Nephron (organoid): ENCODE measurements at regions not wholly inside any gene's neighbourhood (a gene's known extent, or its start where the extent isn't known, plus 50 kb on each side); places are given as distances from the start of the nearest gene placed in this dataset.
A peak's percentile ranks its signal among the peaks of the same experiment; 100 is the strongest.
"Not testable (repeated sequence)": the region's sequence is repeated elsewhere in the genome, so short reads cannot be mapped to it uniquely, and the experiment has no call there.

Source experiments
- H3K27ac Mint-ChIP-seq, 3 experiments: 2 replicates each; pipeline ENCODE4 v1.8.0; 2020; ENCODE audit warnings: mixed read lengths in 3 of 3, mild to moderate bottlenecking in 2 of 3, moderate library complexity in 1 of 3
- H3K27me3 Mint-ChIP-seq: 2 replicates; pipeline ENCODE4 v1.8.0; 2021; ENCODE audit warnings: low read depth, mild to moderate bottlenecking, moderate library complexity, mixed read lengths
- H3K36me3 Mint-ChIP-seq: 2 replicates; pipeline ENCODE4 v1.8.0; 2020; ENCODE audit warnings: low read depth, mixed read lengths
- H3K4me1 Mint-ChIP-seq: 2 replicates; pipeline ENCODE4 v1.8.0; 2020; ENCODE audit warnings: mixed read lengths
- H3K4me3 Mint-ChIP-seq, 3 experiments: 2 replicates each; pipeline ENCODE4 v1.8.0; 2020; ENCODE audit warnings: mild to moderate bottlenecking in 3 of 3, mixed read lengths in 3 of 3, moderate library complexity in 2 of 3
- H3K9me3 Mint-ChIP-seq: 2 replicates; pipeline ENCODE4 v1.8.0; 2020; ENCODE audit warnings: mixed read lengths
- TF ChIP-seq, protein P1 (sequence below), 3 experiments: fragments of 200-600 bp; sonication (generic); IDR thresholded peaks; one replicate each; pipeline ENCODE4 v1.5.0; 2021; ENCODE audit warnings: antibody characterized with exemption in 3 of 3; ENCODE audit not compliant: unreplicated experiment in 3 of 3

- Mint-ChIP-seq H3K27me3 (no peaks in the 10 kb centered on the region), H3K27ac (no peak overlapping the region), H3K4me3 (no peak overlapping the region), H3K9me3 (peaks cover 10% of the 10 kb centered on the region), H3K36me3 (no peaks in the 10 kb centered on the region), H3K4me1 (no peaks in the 10 kb centered on the region)
- TF ChIP-seq, protein P1, sequence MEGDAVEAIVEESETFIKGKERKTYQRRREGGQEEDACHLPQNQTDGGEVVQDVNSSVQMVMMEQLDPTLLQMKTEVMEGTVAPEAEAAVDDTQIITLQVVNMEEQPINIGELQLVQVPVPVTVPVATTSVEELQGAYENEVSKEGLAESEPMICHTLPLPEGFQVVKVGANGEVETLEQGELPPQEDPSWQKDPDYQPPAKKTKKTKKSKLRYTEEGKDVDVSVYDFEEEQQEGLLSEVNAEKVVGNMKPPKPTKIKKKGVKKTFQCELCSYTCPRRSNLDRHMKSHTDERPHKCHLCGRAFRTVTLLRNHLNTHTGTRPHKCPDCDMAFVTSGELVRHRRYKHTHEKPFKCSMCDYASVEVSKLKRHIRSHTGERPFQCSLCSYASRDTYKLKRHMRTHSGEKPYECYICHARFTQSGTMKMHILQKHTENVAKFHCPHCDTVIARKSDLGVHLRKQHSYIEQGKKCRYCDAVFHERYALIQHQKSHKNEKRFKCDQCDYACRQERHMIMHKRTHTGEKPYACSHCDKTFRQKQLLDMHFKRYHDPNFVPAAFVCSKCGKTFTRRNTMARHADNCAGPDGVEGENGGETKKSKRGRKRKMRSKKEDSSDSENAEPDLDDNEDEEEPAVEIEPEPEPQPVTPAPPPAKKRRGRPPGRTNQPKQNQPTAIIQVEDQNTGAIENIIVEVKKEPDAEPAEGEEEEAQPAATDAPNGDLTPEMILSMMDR (IDR thresholded peaks at IDR 0.05; ENCODE audit: unreplicated experiment in 3 of 3), result no peak
Measured at GRCh38 chr21:17114045-17114444, 398.8 kb upstream of the CXADR start.

DNA sequence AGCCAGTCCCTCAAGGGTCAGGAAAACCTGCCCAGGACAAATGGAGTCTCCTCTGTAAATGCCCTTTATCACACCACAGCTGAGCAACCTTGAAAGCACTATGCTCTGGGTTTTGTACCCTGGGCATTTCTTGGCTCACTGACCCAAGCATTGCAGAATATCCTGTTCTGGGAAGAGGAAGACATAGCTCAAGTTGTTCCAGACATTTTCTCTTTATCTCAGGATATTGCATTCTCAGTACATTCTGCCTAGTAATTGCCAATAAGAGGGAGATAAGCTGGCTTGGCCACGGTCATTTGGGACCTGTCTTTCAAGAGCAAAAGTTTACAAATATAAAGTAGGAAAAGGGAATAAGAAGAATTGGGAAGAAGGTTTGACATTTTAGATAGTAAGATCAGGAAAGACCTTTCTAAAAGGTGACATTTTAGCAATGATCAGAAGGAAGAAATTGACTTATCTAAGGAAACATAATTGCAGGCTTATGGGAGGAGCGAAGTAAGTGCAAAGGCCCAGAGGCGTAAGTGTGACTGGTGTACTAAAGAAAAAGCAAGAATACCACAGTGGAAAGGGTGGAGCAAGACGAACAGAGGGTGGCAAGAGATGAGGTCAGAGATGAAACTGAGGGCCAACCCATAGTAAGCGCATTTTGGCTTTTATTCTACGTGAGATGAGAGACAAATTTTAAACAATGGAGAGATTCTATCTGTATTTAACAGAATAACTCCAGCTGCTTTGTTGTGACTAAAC, 394.0 kb upstream of the CXADR start:
- Mint-ChIP-seq H3K4me3 (no peak overlapping the region), H3K9me3 (peaks cover 4% of the 10 kb centered on the region), H3K27me3 (no peaks in the 10 kb centered on the region), H3K36me3 (no peaks in the 10 kb centered on the region), H3K27ac (no peak overlapping the region), H3K4me1 (no peaks in the 10 kb centered on the region)
- TF ChIP-seq, protein P1 (IDR thresholded peaks at IDR 0.05; ENCODE audit: unreplicated experiment in 3 of 3), result no peak

DNA sequence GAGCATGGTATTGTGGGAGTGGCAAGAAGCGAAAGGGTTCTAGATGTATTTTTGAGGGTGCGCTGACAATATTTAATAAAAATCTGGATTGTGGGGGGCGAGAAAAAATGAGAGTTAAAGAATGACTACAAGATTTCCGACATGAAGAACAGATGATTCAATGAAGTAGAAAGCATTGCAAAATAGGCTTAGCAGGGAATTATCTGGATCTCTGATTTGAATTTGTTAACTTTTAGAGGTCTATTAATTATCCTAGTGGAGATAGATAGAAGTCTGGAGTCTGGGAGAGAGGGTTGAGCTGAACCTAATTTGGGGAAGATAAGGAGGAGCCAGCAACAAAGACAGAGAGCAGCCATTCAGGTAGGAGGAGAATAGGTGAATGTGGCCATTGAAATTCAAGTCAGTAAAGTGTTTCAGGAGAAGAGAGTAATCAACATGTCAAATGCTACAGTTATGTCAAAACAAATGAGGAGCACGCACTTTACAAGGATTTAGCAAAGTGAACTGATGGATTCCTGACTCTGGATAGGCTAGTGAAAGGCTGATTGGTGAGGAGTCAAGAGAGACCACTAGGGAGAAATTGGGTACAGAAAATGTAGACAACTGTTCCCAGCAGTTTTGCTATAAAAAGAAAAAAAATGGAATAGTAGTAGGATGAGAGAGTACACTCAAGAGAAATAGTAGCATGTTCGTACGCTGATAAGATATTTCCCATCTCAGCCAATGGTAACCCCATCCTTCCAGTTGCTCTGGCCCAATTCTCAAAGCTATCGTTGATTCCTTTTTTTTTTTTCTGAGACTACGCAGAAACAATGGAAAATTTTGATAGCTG, 393.2 kb upstream of the CXADR start:
- Mint-ChIP-seq H3K4me1 (no peaks in the 10 kb centered on the region), H3K4me3 (no peak overlapping the region), H3K27me3 (no peaks in the 10 kb centered on the region), H3K9me3 (peaks cover 4% of the 10 kb centered on the region), H3K27ac (no peak overlapping the region), H3K36me3 (no peaks in the 10 kb centered on the region)
- TF ChIP-seq, protein P1 (IDR thresholded peaks at IDR 0.05; ENCODE audit: unreplicated experiment in 3 of 3), result no peak

DNA sequence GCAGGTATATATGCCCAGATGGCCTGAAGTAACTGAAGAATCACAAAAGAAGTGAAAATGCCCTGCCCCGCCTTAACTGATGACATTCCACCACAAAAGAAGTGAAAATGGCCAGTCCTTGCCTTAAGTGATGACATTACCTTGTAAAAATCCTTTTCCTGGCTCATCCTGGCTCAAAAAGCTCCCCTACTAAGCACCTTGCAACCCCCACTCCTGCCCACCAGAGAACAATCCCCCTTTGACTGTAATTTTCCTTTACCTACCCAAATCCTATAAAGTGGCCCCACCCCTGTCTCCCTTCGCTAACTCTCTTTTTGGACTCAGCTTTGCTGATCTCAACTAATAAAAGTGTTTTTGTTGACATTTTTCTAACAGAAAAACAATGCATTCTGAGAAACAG, 385.4 kb upstream of the CXADR start:
- H3K9me3 Mint-ChIP-seq, H3K36me3 Mint-ChIP-seq, H3K27ac Mint-ChIP-seq, H3K4me3 Mint-ChIP-seq, H3K27me3 Mint-ChIP-seq, H3K4me1 Mint-ChIP-seq: not testable (repeated sequence)

DNA sequence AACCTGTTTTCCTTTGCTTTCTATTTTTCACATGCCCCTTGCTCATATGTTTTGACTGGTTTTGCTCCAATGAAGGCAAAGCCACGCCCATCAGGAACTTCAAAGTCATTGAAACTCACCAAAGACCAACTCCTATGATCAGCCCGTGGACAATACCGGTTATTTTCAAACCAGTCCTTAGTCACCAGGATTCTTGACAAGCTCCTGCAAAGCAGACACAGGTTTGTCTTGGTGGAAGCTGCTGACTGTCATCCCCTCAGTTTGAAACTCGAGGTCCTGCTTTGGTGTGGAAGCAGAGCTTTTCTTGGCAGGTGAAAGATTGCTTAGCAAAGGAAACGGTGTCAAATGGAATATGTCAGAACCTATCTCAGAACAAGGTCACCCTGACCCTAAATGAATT, 384.7 kb upstream of the CXADR start:
- Mint-ChIP-seq H3K4me1 (peaks cover 4% of the 10 kb centered on the region), H3K27ac (no peak overlapping the region), H3K36me3 (no peaks in the 10 kb centered on the region), H3K9me3 (peaks cover 3% of the 10 kb centered on the region), H3K4me3 (no peak overlapping the region), H3K27me3 (no peaks in the 10 kb centered on the region)
- TF ChIP-seq, protein P1 (IDR thresholded peaks at IDR 0.05; ENCODE audit: unreplicated experiment in 3 of 3), result no peak

DNA sequence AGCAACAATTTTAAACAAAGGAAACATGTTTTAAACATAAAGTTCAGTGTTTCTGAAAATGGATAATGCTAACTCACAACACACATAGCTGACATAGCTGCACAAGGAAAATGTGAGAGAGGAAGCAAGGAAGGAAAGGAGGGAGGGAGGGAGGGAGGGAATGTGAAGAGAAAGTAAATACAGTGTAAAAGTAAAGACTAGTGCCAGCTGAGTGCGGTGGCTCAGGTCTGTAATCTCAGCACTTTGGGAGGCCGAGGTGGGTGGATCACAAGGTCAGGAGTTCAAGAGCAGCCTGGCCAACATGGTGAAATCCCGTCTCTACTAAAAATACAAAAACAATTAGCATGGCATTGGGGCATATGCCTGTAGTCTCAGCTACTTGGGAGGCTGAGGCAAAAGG, 373.7 kb upstream of the CXADR start:
- H3K9me3 Mint-ChIP-seq, H3K4me1 Mint-ChIP-seq, H3K4me3 Mint-ChIP-seq, H3K36me3 Mint-ChIP-seq, H3K27me3 Mint-ChIP-seq: not testable (repeated sequence)
- H3K27ac Mint-ChIP-seq, result peak overlapping the region in 2 of 3 experiments; percentile 13 to 85
